Activated B cell treated with CpG ODN at 0.5 μM for 24 hours (primary cell): ENCODE measurements at regions not wholly inside any gene's neighbourhood (a gene's known extent, or its start where the extent isn't known, plus 50 kb on each side); places are given as distances from the start of the nearest gene placed in this dataset.

ENCODE experiments used
- ATAC-seq: fragments of 200-7000 bp; cut with Tn5 transposase; one replicate; pipeline ENCODE4 v1.10.0; 2021; ENCODE audit warnings: low read depth, mild to moderate bottlenecking, moderate library complexity
- CTCF ChIA-PET: fragments of 350-600 bp; sonication (Branson Sonifier 250); formaldehyde crosslinking; loops from one replicate; lab custom pipeline; 2021; ENCODE audit warnings: antibody characterized with exemption; lab: Charles Lee
- POLR2A ChIA-PET: fragments of 350-600 bp; sonication (Branson Sonifier 250); formaldehyde crosslinking; loops from one replicate; lab custom pipeline; 2021; ENCODE audit warnings: antibody characterized with exemption; lab: Charles Lee
- DNase-seq: peaks from one replicate; pipeline ENCODE4 v3.0.0; 2022
- H3K27ac Mint-ChIP-seq: one replicate; pipeline ENCODE4 v1.8.0; 2020; ENCODE audit warnings: mixed read lengths
- H3K27me3 Mint-ChIP-seq: one replicate; pipeline ENCODE4 v1.8.0; 2021; ENCODE audit warnings: mixed read lengths
- H3K36me3 Mint-ChIP-seq: one replicate; pipeline ENCODE4 v1.8.0; 2021; ENCODE audit warnings: low read depth, mixed read lengths
- H3K4me1 Mint-ChIP-seq: one replicate; pipeline ENCODE4 v1.8.0; 2021; ENCODE audit warnings: mixed read lengths
- H3K4me3 Mint-ChIP-seq: one replicate; pipeline ENCODE4 v1.8.0; 2020; ENCODE audit warnings: mild to moderate bottlenecking, mixed read lengths
- H3K9me3 Mint-ChIP-seq: one replicate; pipeline ENCODE4 v1.8.0; 2020; ENCODE audit warnings: mixed read lengths
- CTCF ChIP-seq: fragments of 200-600 bp; IDR thresholded peaks from one replicate; pipeline ENCODE4 v1.8.0; 2022; ENCODE audit warnings: antibody characterized with exemption, mild to moderate bottlenecking
- intact Hi-C: fragments of 100-400 bp; cut with micrococcal nuclease; formaldehyde crosslinking; loops from one replicate; pipeline ENCODE4 v1.15.1; 2024

DNA sequence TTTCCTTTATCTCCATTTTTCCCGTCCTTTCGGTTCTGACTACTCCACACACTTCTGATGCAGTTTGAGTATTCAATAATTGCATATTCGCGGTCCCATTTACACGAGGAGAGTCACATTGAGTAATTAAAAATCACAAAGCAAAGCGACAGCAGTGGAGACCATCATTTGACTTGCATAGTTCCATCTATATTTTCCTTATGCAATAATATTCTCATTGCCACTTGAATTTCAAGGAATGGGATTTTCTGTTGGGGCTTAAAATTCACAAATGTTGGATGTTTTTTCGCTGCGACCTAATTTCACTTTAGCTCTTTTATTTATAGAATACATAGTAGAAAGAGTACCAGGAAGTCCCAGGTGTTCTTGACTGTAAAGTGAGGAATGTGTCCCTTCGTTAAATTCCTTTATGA, 186.8 kb downstream of the ZEB2 start:
- peak overlapping the region; percentile 87 for H3K27ac Mint-ChIP-seq
- ChIA-PET POLR2A (interaction anchor here (1.6 kb wide), 2 partner anchors 91 to 150 kb away, joined by 3 to 4 read pairs; no protein-coding TSS in a partner anchor), CTCF (interaction anchor here (0.6 to 1.4 kb wide), 2 partner anchors 12 to 92 kb away, joined by 3 read pairs; no protein-coding TSS in a partner anchor)
- H3K4me3 Mint-ChIP-seq: peak overlapping the region; percentile 92
- ATAC-seq (no peak), DNase-seq (no peak)
- TF ChIP-seq CTCF: no peak
- no peaks in the 10 kb centered on the region for H3K9me3 Mint-ChIP-seq
- peaks cover 22% of the 10 kb centered on the region for H3K4me1 Mint-ChIP-seq
- peaks cover 9% of the 10 kb centered on the region for H3K36me3 Mint-ChIP-seq
- no peaks in the 10 kb centered on the region for H3K27me3 Mint-ChIP-seq
- intact Hi-C loops: loop anchor here (2.0 to 5.0 kb wide), 4 partner anchors 26 to 1418 kb away; no protein-coding TSS in a partner anchor

DNA sequence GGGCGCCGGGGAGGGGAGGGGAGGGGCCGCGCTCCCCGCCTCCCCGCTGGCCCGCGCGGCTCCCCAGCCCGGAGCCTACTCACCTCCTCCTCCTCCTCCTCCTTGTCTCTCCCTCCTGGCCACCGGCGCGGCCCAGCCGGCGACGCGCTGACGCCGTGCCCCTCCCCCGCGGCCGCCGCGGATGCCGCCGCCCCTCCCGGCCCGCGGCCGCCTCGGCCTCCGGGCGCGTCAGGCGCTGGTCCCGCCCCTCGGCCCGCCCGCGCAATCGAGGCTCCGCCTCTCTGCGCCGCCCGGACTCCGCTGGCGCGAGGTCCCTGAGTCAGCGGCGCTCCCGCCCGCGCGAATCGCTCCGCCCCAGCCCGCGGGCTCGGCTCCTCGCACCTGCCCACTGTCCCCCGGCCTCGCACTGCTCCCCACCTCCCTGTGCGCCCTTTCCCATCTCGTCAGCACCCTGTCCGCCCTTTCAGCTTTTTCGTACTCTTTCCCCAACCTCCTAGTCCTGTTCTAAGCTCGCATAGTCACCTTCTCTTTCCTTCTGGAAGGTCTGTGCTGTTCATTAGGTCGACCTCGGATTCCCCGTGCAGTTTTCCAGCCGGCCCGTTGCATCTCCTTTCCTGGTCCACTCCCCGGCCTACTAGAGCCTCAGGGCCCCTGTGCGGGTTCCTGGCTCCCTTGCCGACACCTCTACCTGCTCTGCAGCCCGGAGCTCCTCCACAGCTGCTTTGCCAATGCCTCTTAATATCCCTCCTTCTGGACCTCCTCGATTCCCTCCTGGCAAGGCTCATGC, 187.4 kb downstream of the ZEB2 start:
- DNase-seq: peak; percentile 93
- ChIA-PET POLR2A (interaction anchor here (0.6 to 1.9 kb wide), 9 partner anchors 12 to 178 kb away, joined by 3 to 12 read pairs (median 4); no protein-coding TSS in a partner anchor), CTCF (interaction anchor here (0.6 to 1.4 kb wide), 2 partner anchors 11 to 93 kb away, joined by 3 read pairs; no protein-coding TSS in a partner anchor)
- peak overlapping the region; percentile 92 for H3K4me3 Mint-ChIP-seq
- no peak for TF ChIP-seq CTCF
- intact Hi-C loops: loop anchor here (1.0 to 5.0 kb wide), 6 partner anchors 26 to 1418 kb away; no protein-coding TSS in a partner anchor
- H3K4me1 Mint-ChIP-seq: peaks cover 22% of the 10 kb centered on the region
- peaks cover 9% of the 10 kb centered on the region for H3K36me3 Mint-ChIP-seq
- ATAC-seq: peak; percentile 91
- H3K27me3 Mint-ChIP-seq: no peaks in the 10 kb centered on the region
- peak overlapping the region; percentile 87 for H3K27ac Mint-ChIP-seq
- H3K9me3 Mint-ChIP-seq: no peaks in the 10 kb centered on the region

- DNase-seq: no peak
- H3K27ac Mint-ChIP-seq: peak overlapping the region; percentile 85
- H3K4me3 Mint-ChIP-seq: peak overlapping the region; percentile 94
- peak; percentile 72 for ATAC-seq
- intact Hi-C loops: loop anchor here (1.0 to 5.0 kb wide), 9 partner anchors 12 to 1419 kb away; no protein-coding TSS in a partner anchor
- ChIA-PET CTCF (interaction anchor here (1.4 kb wide), 1 partner anchor 10 kb away, joined by 3 read pairs; no protein-coding TSS in a partner anchor), POLR2A (interaction anchor here (0.6 to 1.9 kb wide), 11 partner anchors 12 to 179 kb away, joined by 3 to 12 read pairs (median 5); no protein-coding TSS in a partner anchor)
- H3K9me3 Mint-ChIP-seq: no peaks in the 10 kb centered on the region
- H3K4me1 Mint-ChIP-seq: peaks cover 24% of the 10 kb centered on the region
- no peaks in the 10 kb centered on the region for H3K27me3 Mint-ChIP-seq
- TF ChIP-seq CTCF: no peak
- peaks cover 9% of the 10 kb centered on the region for H3K36me3 Mint-ChIP-seq
Observed at GRCh38 chr2:144331674-144332355, 188.1 kb downstream of the ZEB2 start.

GRCh38 chr2:144330951-144331673, 188.8 kb downstream of the ZEB2 start:
- peaks cover 9% of the 10 kb centered on the region for H3K36me3 Mint-ChIP-seq
- H3K9me3 Mint-ChIP-seq: no peaks in the 10 kb centered on the region
- TF ChIP-seq CTCF: no peak
- H3K27me3 Mint-ChIP-seq: no peaks in the 10 kb centered on the region
- POLR2A ChIA-PET: interaction anchor here (0.6 to 1.9 kb wide), 8 partner anchors 11 to 179 kb away, joined by 3 to 12 read pairs (median 5); no protein-coding TSS in a partner anchor
- DNase-seq (no peak), ATAC-seq (no peak)
- peak overlapping the region; percentile 94 for H3K4me3 Mint-ChIP-seq
- H3K4me1 Mint-ChIP-seq: peaks cover 26% of the 10 kb centered on the region
- intact Hi-C loops: loop anchor here (1.0 to 5.0 kb wide), 5 partner anchors 11 to 371 kb away; no protein-coding TSS in a partner anchor
- H3K27ac Mint-ChIP-seq: peak overlapping the region; percentile 85
- CTCF ChIA-PET: no interaction called here
